IPS-20b (cell line): ENCODE measurements at regions not wholly inside any gene's neighbourhood (a gene's known extent, or its start where the extent isn't known, plus 50 kb on each side); places are given as distances from the start of the nearest gene placed in this dataset.

Source experiments
- H3K27ac ChIP-seq: one replicate; pipeline ENCODE4 v1.5.1; 2013; ENCODE audit warnings: low read length
- H3K27me3 ChIP-seq: 2 replicates; pipeline ENCODE4 v1.6.1; 2013; ENCODE audit warnings: mild to moderate bottlenecking, low read length, inconsistent platforms; ENCODE audit not compliant: insufficient read depth
- H3K36me3 ChIP-seq: 2 replicates; pipeline ENCODE4 v1.6.1; 2013; ENCODE audit warnings: low read depth, mild to moderate bottlenecking, inconsistent platforms, low read length, moderate library complexity; ENCODE audit not compliant: insufficient read depth
- H3K4me1 ChIP-seq: 2 replicates; pipeline ENCODE4 v1.6.1; 2013; ENCODE audit warnings: mild to moderate bottlenecking, control low read depth, inconsistent platforms, low read length, moderate library complexity; ENCODE audit not compliant: insufficient read depth
- H3K4me3 ChIP-seq: 2 replicates; pipeline ENCODE4 v1.5.1; 2013; ENCODE audit warnings: mild to moderate bottlenecking, low read length, inconsistent platforms
- H3K9ac ChIP-seq: 2 replicates; pipeline ENCODE4 v1.6.1; 2013; ENCODE audit warnings: low read depth, mild to moderate bottlenecking, inconsistent platforms, low read length, moderate library complexity
- H3K9me3 ChIP-seq: 2 replicates; pipeline ENCODE4 v1.6.1; 2013; ENCODE audit warnings: mild to moderate bottlenecking, low read depth, low read length, inconsistent platforms; ENCODE audit not compliant: insufficient read depth

DNA sequence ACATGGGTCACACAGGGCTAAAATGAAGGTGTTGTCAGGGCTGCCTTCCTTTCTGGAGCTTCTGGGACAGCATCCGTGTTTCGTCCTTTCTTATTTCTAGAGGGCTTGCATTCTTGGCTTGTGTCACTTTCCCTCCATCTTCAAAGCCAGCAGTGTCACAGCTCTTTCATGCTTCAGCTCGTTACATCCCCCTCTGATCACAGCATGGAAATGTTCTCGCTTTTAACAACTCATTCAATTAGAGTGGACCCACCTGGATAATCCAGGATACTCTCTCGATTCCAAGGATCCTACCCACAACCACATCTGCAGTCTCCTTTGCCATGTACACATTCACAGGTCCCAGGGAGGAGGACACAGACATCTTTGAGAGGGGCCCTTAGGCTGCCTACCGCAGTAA is 316.2 kb upstream of the FIGN start:
- Histone ChIP-seq H3K9ac (no peak overlapping the region), H3K9me3 (no peaks in the 10 kb centered on the region), H3K4me3 (no peak overlapping the region), H3K36me3 (no peaks in the 10 kb centered on the region), H3K4me1 (no peaks in the 10 kb centered on the region), H3K27me3 (no peaks in the 10 kb centered on the region), H3K27ac (no peak overlapping the region)

DNA sequence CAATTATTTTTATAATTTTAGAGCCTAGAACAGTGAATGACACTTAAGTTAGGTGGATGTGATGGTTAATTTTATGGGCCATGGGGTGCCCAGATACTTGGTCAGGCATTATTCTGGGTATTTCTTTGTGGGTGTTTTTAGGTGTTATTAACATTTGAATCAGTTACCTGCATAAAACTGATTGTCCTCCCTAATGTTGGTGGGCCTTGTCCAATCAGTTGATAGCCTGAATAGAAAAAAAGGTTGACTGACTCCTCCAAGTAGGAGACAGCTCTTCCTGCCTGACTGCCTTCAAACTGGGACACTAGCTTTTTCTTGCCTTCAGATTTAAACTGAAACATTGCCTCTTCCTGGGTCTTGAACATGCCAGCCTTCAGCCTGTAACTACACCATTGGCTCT is 312.9 kb upstream of the FIGN start:
- Histone ChIP-seq H3K9ac (no peak overlapping the region), H3K4me3 (no peak overlapping the region), H3K27me3 (no peaks in the 10 kb centered on the region), H3K36me3 (no peaks in the 10 kb centered on the region), H3K9me3 (no peaks in the 10 kb centered on the region), H3K27ac (no peak overlapping the region), H3K4me1 (no peaks in the 10 kb centered on the region)

DNA sequence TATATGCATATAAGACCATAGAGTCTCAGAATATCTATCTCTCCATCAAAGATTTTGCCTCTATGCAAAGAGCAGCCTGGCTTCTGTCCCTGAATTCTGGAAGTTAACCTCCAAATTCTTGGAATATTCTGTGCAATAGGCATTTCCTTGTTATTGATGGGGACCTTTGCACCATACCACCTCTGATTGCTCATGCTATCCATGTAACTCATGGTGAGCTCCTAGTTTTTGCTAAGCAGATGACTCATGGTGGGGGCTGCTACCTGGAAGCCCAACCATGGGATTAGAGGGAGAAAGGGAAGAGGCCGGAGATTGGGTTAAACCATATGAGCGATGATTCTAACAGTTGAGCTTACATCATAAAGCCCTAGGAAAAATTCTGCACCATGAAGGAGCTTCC is 310.2 kb upstream of the FIGN start:
- no peak overlapping the region for H3K9ac ChIP-seq
- H3K27ac ChIP-seq: no peak overlapping the region
- no peak overlapping the region for H3K4me3 ChIP-seq
- no peaks in the 10 kb centered on the region for H3K36me3 ChIP-seq
- no peaks in the 10 kb centered on the region for H3K27me3 ChIP-seq
- H3K4me1 ChIP-seq: no peaks in the 10 kb centered on the region
- H3K9me3 ChIP-seq: no peaks in the 10 kb centered on the region

DNA sequence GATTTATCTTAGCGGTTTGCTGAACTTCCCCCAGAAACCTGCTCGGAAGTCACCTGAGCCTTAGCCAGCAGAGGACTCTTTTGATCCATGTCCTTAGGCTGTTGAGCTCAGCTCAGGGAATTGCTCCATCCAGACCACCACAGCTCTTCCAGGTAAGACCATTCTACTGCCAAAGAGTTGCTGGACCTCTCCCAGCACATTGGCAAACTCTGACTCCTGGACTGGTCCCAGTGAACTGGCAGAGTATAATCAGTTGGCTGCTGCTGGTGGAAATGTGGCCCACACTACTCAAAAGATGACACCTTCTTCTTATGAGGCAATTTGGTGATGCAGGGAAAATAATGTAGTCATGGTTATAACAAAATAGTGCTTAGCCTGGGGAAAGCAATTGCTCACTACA is 308.8 kb upstream of the FIGN start:
- Histone ChIP-seq H3K36me3 (no peaks in the 10 kb centered on the region), H3K4me3 (no peak overlapping the region), H3K9ac (no peak overlapping the region), H3K27ac (no peak overlapping the region), H3K27me3 (no peaks in the 10 kb centered on the region), H3K9me3 (no peaks in the 10 kb centered on the region), H3K4me1 (no peaks in the 10 kb centered on the region)

DNA sequence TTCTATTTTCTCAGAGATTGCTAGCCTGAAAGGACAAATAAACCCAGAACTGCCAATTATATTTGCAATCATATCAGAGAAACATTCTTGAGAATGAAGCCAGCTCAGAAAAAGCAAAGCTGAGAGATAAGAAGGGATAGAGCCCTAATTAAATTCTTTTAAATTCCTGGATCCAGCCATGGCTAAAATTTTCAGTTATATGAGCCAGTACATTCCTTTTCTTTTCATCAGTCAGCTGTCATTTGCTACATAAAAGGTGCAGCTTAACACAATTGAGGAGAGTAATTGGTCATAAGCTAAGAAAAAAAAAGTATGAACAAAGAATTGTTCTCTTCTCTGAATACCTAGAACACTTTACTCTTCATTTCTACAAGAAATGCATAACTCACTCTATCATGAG is 303.5 kb upstream of the FIGN start:
- Histone ChIP-seq H3K27me3 (no peaks in the 10 kb centered on the region), H3K4me1 (no peaks in the 10 kb centered on the region), H3K4me3 (no peak overlapping the region), H3K9ac (no peak overlapping the region), H3K27ac (no peak overlapping the region), H3K9me3 (no peaks in the 10 kb centered on the region), H3K36me3 (no peaks in the 10 kb centered on the region)

DNA sequence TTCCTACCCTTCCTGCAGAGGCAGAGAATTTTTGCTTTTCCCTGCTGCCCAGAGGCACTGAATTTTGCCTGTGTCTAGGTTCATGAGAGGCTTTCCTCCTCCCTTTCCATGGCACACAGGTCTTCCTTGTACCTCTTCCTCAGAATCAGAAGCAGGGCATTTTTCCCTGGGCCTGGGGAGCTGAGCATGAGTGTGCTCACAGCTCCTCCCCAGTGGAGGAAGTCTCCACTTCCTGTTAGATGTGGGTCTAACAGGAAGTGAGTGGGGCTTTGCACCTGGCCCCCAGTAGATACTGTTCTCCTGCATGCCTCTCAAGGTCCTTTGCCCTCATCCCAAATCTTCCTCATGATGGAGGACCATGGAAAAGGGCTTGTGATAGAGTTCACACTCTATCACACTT is 297.2 kb upstream of the FIGN start:
- H3K9ac ChIP-seq: no peak overlapping the region
- no peak overlapping the region for H3K27ac ChIP-seq
- no peaks in the 10 kb centered on the region for H3K36me3 ChIP-seq
- H3K27me3 ChIP-seq: no peaks in the 10 kb centered on the region
- peaks cover 9% of the 10 kb centered on the region; the same call in 1 of the 2 replicates for H3K4me1 ChIP-seq
- no peaks in the 10 kb centered on the region for H3K9me3 ChIP-seq
- H3K4me3 ChIP-seq: no peak overlapping the region

DNA sequence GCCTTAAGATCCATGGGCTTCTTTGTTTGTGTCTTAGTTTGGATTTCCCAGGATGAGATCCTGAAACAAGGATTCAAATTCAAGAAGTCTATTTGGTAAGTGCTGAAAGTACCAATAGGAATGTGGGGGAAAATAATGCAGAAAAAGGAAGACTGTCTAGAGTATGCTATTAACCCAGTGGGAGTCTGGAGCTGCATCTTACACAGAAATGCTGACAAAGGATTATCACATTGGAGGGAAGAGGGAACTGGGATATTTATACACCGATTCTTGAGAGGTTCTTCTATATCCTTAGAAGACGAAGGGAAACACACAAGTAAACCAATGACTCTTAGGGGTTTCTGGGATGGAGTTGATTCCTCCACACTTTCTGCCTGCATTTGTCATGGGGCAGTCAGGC is 294.8 kb upstream of the FIGN start:
- Histone ChIP-seq H3K9ac (no peak overlapping the region), H3K27ac (no peak overlapping the region), H3K4me3 (no peak overlapping the region), H3K36me3 (no peaks in the 10 kb centered on the region), H3K4me1 (peaks cover 9% of the 10 kb centered on the region; the same call in 1 of the 2 replicates), H3K27me3 (no peaks in the 10 kb centered on the region), H3K9me3 (no peaks in the 10 kb centered on the region)

DNA sequence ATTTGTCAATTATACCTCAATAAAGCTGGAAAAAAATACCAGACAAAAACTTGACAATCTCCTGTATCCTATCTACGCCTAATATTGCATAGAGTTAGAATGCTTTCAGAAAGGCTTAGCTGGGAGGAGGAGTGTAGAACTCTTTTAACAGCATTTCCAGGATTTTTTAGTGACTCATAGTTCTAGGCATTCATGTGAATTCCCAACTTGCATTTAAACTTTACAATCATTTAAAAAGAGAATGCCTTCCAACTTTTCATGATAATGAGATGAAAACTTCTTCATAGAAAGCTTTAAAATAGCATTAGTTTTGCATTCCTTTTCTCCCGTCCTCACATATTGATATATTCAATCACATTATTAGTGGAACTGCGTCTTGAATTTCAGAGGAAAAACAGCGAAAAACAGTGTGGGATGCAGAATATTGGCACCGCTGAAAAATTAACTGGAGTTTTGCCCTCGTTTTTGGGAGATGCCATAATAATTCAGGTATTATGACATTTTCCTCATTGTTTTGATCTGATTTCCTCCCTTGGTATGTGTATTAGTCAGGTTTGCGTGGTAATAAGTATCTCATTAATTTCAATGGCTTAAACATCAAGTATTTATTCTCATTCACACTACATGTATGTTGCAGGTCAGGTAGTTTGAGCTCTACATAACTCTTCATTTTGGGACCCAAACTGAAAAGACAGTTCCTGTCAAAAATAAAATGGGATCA is 293.2 kb upstream of the FIGN start:
- Histone ChIP-seq H3K9me3 (no peaks in the 10 kb centered on the region), H3K9ac (no peak overlapping the region), H3K4me3 (no peak overlapping the region), H3K27me3 (no peaks in the 10 kb centered on the region), H3K27ac (no peak overlapping the region), H3K36me3 (no peaks in the 10 kb centered on the region), H3K4me1 (peaks cover 9% of the 10 kb centered on the region; the same call in 1 of the 2 replicates)

DNA sequence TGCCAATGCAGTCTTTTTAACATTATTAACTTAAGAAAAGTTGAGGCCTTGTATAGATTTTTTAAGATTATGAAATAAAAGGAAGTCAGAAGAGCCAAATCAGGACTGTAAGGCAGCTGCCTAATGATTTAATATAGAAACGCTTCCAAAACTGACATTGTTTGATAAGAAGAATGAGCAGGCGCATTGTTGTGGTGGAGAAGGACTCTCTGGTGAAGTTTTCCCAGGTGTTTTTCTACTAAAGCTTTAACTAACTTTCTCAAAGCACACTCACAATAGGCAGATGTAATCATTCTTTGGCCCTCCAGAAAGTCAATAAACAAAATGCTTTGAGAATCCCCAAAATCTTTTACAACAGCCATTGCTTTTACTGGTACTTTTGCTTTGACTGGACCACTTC is 288.6 kb upstream of the FIGN start:
- Histone ChIP-seq H3K27ac (no peak overlapping the region), H3K27me3 (no peaks in the 10 kb centered on the region), H3K9ac (no peak overlapping the region), H3K4me1 (peaks cover 9% of the 10 kb centered on the region; the same call in 1 of the 2 replicates), H3K36me3 (no peaks in the 10 kb centered on the region), H3K9me3 (no peaks in the 10 kb centered on the region), H3K4me3 (no peak overlapping the region)

DNA sequence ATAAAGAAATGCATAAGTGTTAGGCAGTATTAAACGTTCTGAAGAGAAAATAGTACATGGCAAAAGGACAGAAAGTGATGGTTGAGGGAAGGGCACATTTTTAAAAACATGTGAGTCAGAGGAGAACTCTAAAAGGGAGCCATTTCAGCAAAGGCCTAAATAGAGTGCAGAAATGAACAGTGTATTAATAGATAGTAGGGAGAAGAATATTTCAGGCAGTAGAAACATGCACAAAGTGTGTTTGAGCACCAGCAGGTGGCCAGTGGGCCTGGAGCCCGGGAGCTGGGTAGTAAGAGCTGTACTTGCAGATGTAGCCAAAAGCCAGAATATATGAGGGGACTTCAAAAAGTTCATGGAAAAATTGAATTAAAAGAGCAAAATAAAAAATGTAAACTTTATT is 288.1 kb upstream of the FIGN start:
- no peak overlapping the region for H3K27ac ChIP-seq
- H3K4me1 ChIP-seq: 0 out of 2 replicates have a peak, but pooled peaks cover 6% of the 10 kb centered on the region
- H3K4me3 ChIP-seq: no peak overlapping the region
- H3K27me3 ChIP-seq: no peaks in the 10 kb centered on the region
- no peaks in the 10 kb centered on the region for H3K36me3 ChIP-seq
- no peak overlapping the region for H3K9ac ChIP-seq
- H3K9me3 ChIP-seq: no peaks in the 10 kb centered on the region

DNA sequence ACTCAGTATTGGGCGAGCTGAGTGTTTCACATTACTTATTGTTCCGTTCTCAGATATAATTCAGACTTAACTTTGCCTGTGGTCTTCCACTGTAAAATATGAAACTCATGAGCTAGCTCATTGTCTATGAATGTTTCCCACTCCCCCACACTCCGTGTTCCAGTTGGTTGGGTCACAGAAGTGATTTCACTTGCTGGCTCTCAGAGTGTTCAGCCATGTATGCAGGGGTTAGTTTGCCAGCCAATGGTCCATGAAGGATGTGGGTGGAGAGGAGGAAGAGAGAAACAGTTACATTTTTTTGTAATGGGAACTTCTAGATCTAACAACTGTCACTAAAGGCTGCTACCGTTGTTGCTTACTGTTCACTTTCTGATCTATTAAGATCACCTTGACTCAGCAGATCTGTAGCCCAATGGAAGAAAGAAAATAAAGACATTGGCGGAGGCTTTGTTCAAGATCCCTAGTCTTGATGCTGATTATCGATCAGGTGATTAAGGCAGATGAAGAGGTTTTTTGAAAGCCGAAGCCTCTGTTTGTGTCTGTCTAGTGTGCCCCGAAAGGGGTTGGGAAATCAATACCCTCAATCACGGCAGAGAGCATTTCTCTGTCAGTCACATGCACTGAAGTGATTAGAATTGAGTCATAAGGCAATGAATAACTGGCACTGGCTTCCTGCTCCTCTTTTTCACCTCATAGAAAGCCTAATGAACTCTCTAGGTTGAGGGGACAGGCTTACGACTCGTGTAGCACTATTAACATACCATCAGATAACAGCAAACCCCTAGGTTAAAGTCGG is 279.7 kb upstream of the FIGN start:
- Histone ChIP-seq H3K9ac (no peak overlapping the region), H3K4me3 (no peak overlapping the region), H3K9me3 (no peaks in the 10 kb centered on the region), H3K4me1 (peaks cover 9% of the 10 kb centered on the region; the same call in 1 of the 2 replicates), H3K36me3 (no peaks in the 10 kb centered on the region), H3K27ac (no peak overlapping the region), H3K27me3 (no peaks in the 10 kb centered on the region)

DNA sequence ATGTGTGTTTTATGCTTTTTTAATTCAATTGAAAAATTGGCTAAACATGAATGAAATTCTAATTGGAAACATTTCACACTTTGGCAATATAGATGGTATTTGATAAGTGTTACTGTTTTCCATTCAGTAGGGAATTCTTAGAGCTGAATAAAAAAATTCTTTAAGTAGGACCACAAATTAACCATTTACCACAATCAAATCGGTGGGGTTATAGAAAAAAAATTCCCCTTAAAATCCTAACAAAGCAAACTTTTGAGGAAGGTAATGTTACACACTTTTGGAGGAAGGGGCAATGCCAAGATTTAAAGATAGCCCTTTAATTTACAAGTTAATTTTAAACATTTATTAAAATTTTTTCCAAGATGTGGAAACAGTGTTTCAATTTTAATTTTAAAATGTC is 279.0 kb upstream of the FIGN start:
- Histone ChIP-seq H3K4me3 (no peak overlapping the region), H3K9me3 (no peaks in the 10 kb centered on the region), H3K4me1 (peaks cover 9% of the 10 kb centered on the region; the same call in 1 of the 2 replicates), H3K27me3 (no peaks in the 10 kb centered on the region), H3K36me3 (no peaks in the 10 kb centered on the region), H3K9ac (no peak overlapping the region), H3K27ac (no peak overlapping the region)
